DOHH2 (cell line): ENCODE measurements at regions not wholly inside any gene's neighbourhood (a gene's known extent, or its start where the extent isn't known, plus 50 kb on each side); places are given as distances from the start of the nearest gene placed in this dataset.

ENCODE experiments used
- H3F3A ChIP-seq: fragments of 200-600 bp; sonication (generic), shearing (Covaris generic); 2 replicates; pipeline ENCODE4 v1.6.0; 2016; ENCODE audit warnings: antibody characterized with exemption, mild to moderate bottlenecking; ENCODE audit not compliant: control insufficient read depth, insufficient read depth
- H3K27ac ChIP-seq: fragments of 200-600 bp; sonication (generic); 2 replicates; pipeline ENCODE4 v1.5.1; 2014; ENCODE audit warnings: low read depth, mild to moderate bottlenecking, low read length, moderate library complexity
- H3K27me3 ChIP-seq: fragments of 200-600 bp; sonication (generic); 2 replicates; pipeline ENCODE4 v1.6.1; 2014; ENCODE audit warnings: mild to moderate bottlenecking, low read length, mixed read lengths; ENCODE audit not compliant: control insufficient read depth
- H3K36me3 ChIP-seq: fragments of 200-600 bp; sonication (generic); 2 replicates; pipeline ENCODE4 v1.6.1; 2014; ENCODE audit warnings: mild to moderate bottlenecking, low read length, moderate library complexity, mixed read lengths; ENCODE audit not compliant: control insufficient read depth
- H3K4me1 ChIP-seq: fragments of 200-600 bp; sonication (generic); 2 replicates; pipeline ENCODE4 v1.6.1; 2014; ENCODE audit warnings: mild to moderate bottlenecking, low read length, mixed read lengths; ENCODE audit not compliant: control insufficient read depth
- H3K4me2 ChIP-seq: fragments of 200-600 bp; sonication (generic); 2 replicates; pipeline ENCODE4 v1.6.0; 2014; ENCODE audit warnings: mild to moderate bottlenecking, low read length, moderate library complexity
- H3K4me3 ChIP-seq: fragments of 200-600 bp; sonication (generic); 2 replicates; pipeline ENCODE4 v1.5.1; 2014; ENCODE audit warnings: mild to moderate bottlenecking, low read length, mixed read lengths
- H3K79me2 ChIP-seq: fragments of 200-600 bp; sonication (generic); 2 replicates; pipeline ENCODE4 v1.6.1; 2014; ENCODE audit warnings: mild to moderate bottlenecking, low read length, mixed read lengths; ENCODE audit not compliant: control insufficient read depth
- H3K9me2 ChIP-seq: fragments of 200-600 bp; sonication (generic); replicated peaks from 2 replicates; pipeline ENCODE4 v1.6.1; 2014; ENCODE audit warnings: mild to moderate bottlenecking, low read length, mixed read lengths; ENCODE audit not compliant: control insufficient read depth
- H3K9me3 ChIP-seq: fragments of 200-600 bp; sonication (generic); 2 replicates; pipeline ENCODE4 v1.6.1; 2014; ENCODE audit warnings: antibody characterized with exemption, low read length, mixed read lengths; ENCODE audit not compliant: control insufficient read depth, insufficient read depth
- H4K20me1 ChIP-seq: fragments of 200-600 bp; sonication (generic); 2 replicates; pipeline ENCODE4 v1.6.0; 2014; ENCODE audit warnings: low read depth, mild to moderate bottlenecking, antibody characterized with exemption, low read length, moderate library complexity; ENCODE audit not compliant: control insufficient read depth, insufficient read depth
- EZH2phosphoT487 ChIP-seq: fragments of 200-600 bp; sonication (generic); IDR thresholded peaks from 2 replicates; pipeline ENCODE4 v1.6.1; 2017; ENCODE audit warnings: borderline replicate concordance, mild to moderate bottlenecking, antibody characterized with exemption, low read length, moderate library complexity, mixed read lengths
- TF ChIP-seq, protein P1 (sequence below): fragments of 200-600 bp; sonication (generic); IDR thresholded peaks from one replicate; pipeline ENCODE4 v1.5.1; 2014; ENCODE audit warnings: antibody characterized with exemption, mild to moderate bottlenecking, low read depth, low read length; ENCODE audit not compliant: poor library complexity, severe bottlenecking

DNA sequence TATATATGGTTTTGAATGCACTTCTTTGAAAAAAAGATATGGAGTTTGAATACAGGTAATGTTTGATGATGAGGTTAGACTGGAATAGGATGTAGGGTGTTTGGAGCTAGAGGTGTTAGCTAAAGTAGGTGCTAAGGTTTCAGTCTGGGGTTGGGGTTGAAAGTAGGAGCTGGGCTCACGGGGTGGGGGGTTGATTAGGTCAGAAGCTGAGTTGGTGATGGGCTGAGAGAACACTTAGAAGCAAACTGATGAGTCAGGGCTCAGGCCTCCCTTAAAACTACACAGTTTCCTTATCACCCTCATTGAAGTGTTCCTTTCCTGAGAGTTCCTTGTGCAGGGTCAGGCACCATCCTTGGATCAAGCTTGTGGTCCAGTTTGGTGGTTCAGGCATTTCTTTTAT is 308.8 kb upstream of the ADAMTS16 start:
- Histone ChIP-seq H3K36me3 (no peaks in the 10 kb centered on the region), H3K79me2 (no peaks in the 10 kb centered on the region), H3K9me2 (no peaks in the 10 kb centered on the region), H3K9me3 (no peaks in the 10 kb centered on the region), H3K27ac (no peak overlapping the region), H3K4me3 (no peak overlapping the region), H3K4me1 (no peaks in the 10 kb centered on the region), H3F3A (no peaks in the 10 kb centered on the region), H3K4me2 (no peak overlapping the region), H3K27me3 (no peaks in the 10 kb centered on the region), H4K20me1 (no peaks in the 10 kb centered on the region)
- TF ChIP-seq, protein P1, sequence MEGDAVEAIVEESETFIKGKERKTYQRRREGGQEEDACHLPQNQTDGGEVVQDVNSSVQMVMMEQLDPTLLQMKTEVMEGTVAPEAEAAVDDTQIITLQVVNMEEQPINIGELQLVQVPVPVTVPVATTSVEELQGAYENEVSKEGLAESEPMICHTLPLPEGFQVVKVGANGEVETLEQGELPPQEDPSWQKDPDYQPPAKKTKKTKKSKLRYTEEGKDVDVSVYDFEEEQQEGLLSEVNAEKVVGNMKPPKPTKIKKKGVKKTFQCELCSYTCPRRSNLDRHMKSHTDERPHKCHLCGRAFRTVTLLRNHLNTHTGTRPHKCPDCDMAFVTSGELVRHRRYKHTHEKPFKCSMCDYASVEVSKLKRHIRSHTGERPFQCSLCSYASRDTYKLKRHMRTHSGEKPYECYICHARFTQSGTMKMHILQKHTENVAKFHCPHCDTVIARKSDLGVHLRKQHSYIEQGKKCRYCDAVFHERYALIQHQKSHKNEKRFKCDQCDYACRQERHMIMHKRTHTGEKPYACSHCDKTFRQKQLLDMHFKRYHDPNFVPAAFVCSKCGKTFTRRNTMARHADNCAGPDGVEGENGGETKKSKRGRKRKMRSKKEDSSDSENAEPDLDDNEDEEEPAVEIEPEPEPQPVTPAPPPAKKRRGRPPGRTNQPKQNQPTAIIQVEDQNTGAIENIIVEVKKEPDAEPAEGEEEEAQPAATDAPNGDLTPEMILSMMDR: no peak
- no peak for TF ChIP-seq EZH2phosphoT487

DNA sequence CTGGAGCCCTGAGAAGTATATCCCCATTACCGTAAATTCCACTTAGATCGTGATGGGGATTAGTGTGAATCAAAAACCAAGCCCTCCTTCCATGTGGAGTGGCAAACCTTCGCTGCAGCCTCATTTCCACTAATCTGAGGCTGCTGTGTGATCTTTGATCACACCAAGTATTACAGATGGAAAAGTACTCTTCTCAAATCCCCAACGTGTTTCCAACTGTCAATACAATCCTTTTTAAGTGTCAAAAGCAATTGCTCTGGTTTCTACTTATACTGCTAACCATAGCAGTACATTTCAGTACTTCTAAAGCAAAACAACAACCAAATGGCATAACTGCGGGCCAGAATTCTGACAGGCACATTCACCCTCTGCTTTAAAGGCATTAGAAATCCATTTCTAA is 307.7 kb upstream of the ADAMTS16 start:
- Histone ChIP-seq H3K4me3 (no peak overlapping the region), H3F3A (no peaks in the 10 kb centered on the region), H3K36me3 (no peaks in the 10 kb centered on the region), H3K9me2 (no peaks in the 10 kb centered on the region), H3K4me2 (no peak overlapping the region), H4K20me1 (no peaks in the 10 kb centered on the region), H3K4me1 (no peaks in the 10 kb centered on the region), H3K27ac (no peak overlapping the region), H3K9me3 (no peaks in the 10 kb centered on the region), H3K27me3 (no peaks in the 10 kb centered on the region), H3K79me2 (no peaks in the 10 kb centered on the region)
- no peak for TF ChIP-seq EZH2phosphoT487
- TF ChIP-seq, protein P1: no peak

DNA sequence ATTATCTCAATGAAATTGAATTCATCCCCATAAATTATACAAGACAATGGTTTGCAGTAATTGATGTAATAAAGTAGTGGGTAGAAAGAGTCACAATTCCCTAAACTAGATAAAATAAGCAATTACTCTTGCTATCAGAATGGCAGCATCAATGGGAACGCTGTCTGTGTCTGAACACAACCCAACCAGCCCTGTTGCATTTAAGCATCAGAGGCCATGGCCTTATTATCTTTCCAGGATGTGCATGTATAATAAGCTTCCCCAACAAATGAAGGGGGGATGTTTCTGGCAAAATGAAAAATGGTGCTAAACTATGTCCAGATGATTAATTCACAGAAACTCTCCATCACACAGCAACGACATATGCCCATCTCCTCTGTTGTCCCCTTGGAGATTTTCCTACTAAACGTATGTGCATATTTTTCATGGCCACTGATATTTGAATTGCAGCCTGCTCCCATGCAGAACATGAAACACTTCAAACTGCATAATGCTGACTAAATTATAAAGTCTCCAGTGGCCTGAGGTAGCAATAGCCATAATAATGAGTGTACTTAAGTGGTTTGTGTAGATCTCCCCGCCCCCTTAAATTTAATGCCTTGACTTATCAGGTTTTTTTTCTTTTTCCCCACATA is 306.9 kb upstream of the ADAMTS16 start:
- no peaks in the 10 kb centered on the region for H3K36me3 ChIP-seq
- H3K27me3 ChIP-seq: no peaks in the 10 kb centered on the region
- no peaks in the 10 kb centered on the region for H3F3A ChIP-seq
- no peak overlapping the region for H3K4me2 ChIP-seq
- no peak overlapping the region for H3K4me3 ChIP-seq
- H3K4me1 ChIP-seq: no peaks in the 10 kb centered on the region
- no peaks in the 10 kb centered on the region for H3K9me3 ChIP-seq
- H4K20me1 ChIP-seq: no peaks in the 10 kb centered on the region
- no peaks in the 10 kb centered on the region for H3K79me2 ChIP-seq
- H3K27ac ChIP-seq: no peak overlapping the region
- TF ChIP-seq, protein P1: no peak
- no peak for TF ChIP-seq EZH2phosphoT487
- no peaks in the 10 kb centered on the region for H3K9me2 ChIP-seq
